GM12864 (cell line): ENCODE measurements at regions not wholly inside any gene's neighbourhood (a gene's known extent, or its start where the extent isn't known, plus 50 kb on each side); places are given as distances from the start of the nearest gene placed in this dataset.

Experiments used
- DNase-seq: peaks from one replicate; pipeline ENCODE4 v3.0.0-alpha.2; 2011; ENCODE audit warnings: low read depth
- H3K4me3 ChIP-seq: 2 replicates; pipeline ENCODE4 v1.5.1; 2011; ENCODE audit warnings: mild to moderate bottlenecking, low read depth, low read length, control low read depth
- TF ChIP-seq, protein P1 (sequence below): IDR thresholded peaks from 2 replicates; pipeline ENCODE4 v1.5.1; 2011; ENCODE audit warnings: low read depth, mild to moderate bottlenecking, moderate library complexity, low read length, control low read depth, inconsistent platforms; ENCODE audit errors: missing control alignments

DNA sequence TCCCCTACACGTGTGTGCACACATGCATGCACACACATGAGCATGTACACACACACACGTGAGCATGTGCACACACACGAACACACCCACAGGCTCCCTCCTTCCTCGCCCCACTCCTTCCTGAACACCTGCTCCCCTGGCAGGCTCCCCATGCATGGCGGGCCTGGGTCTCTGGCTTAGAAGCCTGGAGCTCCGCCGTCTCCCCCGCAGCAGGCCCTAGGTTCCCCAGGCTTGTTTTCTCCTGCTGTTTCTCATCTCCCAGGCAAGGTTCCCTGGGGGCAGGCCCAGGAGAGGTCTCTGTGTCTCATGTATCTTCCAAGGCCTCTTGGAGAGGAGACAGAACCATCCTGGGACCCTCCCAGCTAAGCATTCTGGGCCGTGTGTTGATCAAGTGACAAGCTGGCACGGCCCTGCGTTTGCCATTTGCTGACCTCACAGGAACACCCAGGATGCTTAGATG lies 202.3 kb upstream of the CIBAR2 start:
- H3K4me3 ChIP-seq = no peak overlapping the region
- DNase-seq = no peak
- TF ChIP-seq, protein P1, sequence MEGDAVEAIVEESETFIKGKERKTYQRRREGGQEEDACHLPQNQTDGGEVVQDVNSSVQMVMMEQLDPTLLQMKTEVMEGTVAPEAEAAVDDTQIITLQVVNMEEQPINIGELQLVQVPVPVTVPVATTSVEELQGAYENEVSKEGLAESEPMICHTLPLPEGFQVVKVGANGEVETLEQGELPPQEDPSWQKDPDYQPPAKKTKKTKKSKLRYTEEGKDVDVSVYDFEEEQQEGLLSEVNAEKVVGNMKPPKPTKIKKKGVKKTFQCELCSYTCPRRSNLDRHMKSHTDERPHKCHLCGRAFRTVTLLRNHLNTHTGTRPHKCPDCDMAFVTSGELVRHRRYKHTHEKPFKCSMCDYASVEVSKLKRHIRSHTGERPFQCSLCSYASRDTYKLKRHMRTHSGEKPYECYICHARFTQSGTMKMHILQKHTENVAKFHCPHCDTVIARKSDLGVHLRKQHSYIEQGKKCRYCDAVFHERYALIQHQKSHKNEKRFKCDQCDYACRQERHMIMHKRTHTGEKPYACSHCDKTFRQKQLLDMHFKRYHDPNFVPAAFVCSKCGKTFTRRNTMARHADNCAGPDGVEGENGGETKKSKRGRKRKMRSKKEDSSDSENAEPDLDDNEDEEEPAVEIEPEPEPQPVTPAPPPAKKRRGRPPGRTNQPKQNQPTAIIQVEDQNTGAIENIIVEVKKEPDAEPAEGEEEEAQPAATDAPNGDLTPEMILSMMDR = no peak

DNA sequence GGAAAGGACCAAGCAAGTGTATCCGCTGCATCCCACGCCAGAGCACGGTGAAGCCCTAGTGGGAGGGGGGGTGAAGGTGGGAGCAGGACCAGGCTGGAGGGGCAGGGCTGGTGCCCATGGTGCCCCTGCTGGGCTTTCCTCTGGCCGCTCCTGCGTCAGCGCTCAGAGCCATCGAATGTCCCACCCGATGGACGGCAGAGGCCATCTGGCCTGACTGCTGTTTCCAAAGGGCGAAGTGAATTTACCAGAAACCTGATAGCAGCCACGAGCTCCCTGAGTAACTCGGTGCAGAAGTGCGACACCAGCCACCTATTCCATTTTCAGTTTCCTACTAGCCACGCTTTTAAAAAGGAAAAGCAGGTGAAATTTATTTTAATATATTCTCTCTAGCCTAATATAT lies 203.6 kb upstream of the CIBAR2 start:
- TF ChIP-seq, protein P1 = no peak
- H3K4me3 ChIP-seq = no peak overlapping the region
- no peak for DNase-seq

DNA sequence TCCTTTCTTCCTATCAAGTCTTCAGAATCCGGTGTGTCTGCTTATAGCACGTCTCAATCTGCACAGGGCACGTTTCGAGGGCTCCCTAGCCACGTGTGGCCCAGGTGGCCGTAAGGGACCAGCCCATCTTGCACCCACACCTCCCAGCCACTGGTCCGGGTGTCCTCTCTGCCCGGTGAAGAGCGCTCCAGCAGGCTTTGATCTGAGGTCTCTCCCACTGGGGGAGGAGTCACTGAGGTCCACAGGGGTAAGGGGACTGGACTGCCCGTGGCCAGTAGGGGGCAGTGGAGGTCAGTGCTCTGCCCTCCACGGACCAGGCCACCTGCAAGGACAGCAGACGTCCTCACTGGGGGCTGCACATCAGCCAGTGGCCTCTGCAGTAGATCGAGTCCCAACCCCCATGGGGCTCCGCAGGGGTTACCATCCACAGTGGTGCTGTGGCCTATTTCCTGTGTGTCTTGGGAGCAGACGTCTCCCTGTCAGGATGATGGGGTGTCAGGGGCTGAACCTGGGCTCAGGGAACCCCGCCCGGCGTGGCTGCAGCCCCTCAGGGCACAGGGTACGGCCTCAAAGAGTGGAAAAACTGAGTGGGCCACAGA lies 204.1 kb upstream of the CIBAR2 start:
- no peak for DNase-seq
- no peak overlapping the region for H3K4me3 ChIP-seq
- TF ChIP-seq, protein P1 = peak; percentile 90

DNA sequence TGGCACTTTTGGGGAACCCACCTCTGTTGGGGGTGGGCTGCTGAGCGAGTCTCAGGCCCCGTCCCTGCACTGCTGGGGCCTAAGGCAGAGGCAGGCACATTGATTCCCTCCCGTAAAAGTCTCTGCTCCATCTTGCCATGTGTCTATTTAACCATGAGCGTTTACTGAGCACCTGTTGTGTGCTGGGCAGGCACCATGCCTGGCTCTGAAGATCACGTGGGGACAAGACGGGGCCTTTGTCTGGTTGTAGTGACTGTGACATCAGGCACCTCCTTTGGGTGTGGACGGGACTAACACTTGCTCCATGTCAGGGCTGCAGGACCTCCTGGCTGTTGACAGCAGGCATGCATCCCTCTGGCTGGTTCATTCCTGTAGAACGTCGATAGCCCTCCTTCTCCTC lies 204.7 kb upstream of the CIBAR2 start:
- TF ChIP-seq, protein P1 = no peak
- H3K4me3 ChIP-seq = no peak overlapping the region
- DNase-seq = no peak

DNA sequence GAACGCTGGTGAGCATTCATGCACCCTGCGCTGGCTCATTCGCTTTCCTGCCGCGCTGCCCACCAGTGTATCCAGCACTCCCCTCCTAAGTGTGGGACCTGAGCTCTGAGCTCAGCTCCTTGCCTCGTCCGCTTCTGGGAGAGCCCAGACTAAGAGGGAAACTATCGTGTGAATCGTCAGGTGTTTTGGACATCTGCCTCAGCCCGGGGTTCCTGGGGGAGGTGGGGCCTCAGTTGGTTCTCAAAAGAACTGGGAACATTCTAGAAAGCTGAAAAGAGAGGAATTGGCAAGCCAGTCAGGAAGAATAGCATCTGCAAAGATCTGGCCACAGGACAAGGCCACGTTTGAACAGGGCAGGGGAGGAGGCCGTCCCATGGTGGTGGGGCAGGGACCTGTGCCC lies 205.4 kb upstream of the CIBAR2 start:
- TF ChIP-seq, protein P1 = no peak
- no peak for DNase-seq
- H3K4me3 ChIP-seq = no peak overlapping the region

DNA sequence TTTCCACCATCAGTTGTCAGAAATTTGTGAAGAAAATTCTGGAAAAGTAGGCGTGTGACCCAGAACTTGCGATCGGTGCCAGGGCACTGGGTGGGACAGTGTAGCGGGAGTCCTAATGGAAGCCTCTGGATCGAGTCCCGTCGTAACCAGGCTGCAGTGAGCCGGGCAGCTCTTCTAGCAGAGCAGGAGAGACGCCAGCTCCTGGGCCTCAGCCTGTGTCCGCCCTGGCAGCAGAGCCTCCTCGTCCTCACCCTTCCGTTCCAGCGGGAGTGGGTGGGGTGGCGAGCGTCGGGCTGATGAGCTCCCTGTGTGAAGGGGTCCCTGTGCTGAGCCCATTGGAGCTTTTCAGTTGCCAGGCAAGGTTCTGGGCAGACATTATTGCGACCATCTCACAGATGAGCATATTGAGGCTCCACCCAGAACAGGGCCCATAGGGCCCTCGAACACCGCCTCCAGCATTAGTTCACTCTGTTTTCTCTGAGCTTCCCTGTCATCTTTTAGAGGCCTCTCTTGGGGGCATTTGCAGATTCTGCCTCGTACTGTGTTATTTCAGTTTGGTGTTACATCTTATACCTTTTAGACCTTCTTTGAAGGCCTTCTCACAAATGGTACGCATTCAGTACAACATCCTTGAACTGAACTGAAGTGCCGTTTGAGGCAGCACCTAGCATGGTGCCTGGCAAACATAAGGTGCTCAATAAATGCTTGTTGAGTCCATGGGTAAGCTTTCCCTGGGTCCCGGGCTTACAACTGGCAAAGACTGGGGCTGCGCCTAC lies 207.1 kb upstream of the CIBAR2 start:
- DNase-seq = no peak
- no peak overlapping the region for H3K4me3 ChIP-seq
- TF ChIP-seq, protein P1 = no peak

DNA sequence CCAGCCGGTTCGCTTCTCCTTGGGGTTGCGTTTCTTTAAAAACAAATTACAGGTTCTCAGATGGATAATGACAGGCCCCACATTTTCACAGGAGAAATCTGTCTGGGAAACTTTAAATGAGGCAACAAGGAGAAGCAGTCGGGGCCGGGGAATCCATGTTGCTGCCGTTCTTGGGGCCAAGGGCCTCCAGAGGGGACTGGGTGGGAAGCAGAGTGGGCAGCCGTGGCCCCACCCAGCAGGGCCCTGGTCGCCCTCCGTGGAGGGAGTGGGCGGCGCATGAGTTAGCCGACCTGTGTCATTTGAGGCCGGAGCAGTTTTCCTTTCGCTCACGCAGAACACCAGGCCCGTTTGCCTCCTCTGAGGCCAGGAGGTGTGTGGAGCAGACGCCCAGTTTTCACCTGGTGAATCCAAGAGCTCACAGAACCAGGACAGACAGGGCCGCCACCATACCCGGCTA lies 207.7 kb upstream of the CIBAR2 start:
- DNase-seq = no peak
- TF ChIP-seq, protein P1 = no peak
- no peak overlapping the region for H3K4me3 ChIP-seq
